Mesenchymal stem cell (in vitro differentiated cells and primary cell): ENCODE measurements at regions not wholly inside any gene's neighbourhood (a gene's known extent, or its start where the extent isn't known, plus 50 kb on each side); places are given as distances from the start of the nearest gene placed in this dataset.

Experiments
- DNase-seq: peaks from one replicate; pipeline ENCODE4 v3.0.0-alpha.2; 2013
- H2AFZ ChIP-seq: one replicate; pipeline ENCODE4 v1.6.1; 2013; ENCODE audit warnings: low read depth, mild to moderate bottlenecking, control low read depth, inconsistent platforms, low read length, moderate library complexity
- H2AK5ac ChIP-seq: 2 replicates; pipeline ENCODE4 v1.6.1; 2013; ENCODE audit warnings: low read length, moderate library complexity, mild to moderate bottlenecking, inconsistent platforms; ENCODE audit not compliant: severe bottlenecking
- H2BK120ac ChIP-seq: one replicate; pipeline ENCODE4 v1.6.1; 2013; ENCODE audit warnings: low read depth, mild to moderate bottlenecking, inconsistent platforms, low read length, moderate library complexity
- H2BK12ac ChIP-seq, 2 experiments: one replicate each; pipeline ENCODE4 v1.6.1; 2013; ENCODE audit warnings: inconsistent platforms in 2 of 2, low read length in 2 of 2, mild to moderate bottlenecking in 2 of 2, moderate library complexity in 2 of 2, control low read depth in 1 of 2
- H2BK15ac ChIP-seq: one replicate; pipeline ENCODE4 v1.6.1; 2013; ENCODE audit warnings: mild to moderate bottlenecking, low read depth, inconsistent platforms; ENCODE audit not compliant: poor library complexity, severe bottlenecking
- H2BK5ac ChIP-seq: 2 replicates; pipeline ENCODE4 v1.6.1; 2013; ENCODE audit warnings: low read depth, mild to moderate bottlenecking, low read length, control low read depth, inconsistent platforms; ENCODE audit not compliant: poor library complexity, severe bottlenecking
- H3K14ac ChIP-seq, 2 experiments: one replicate each; pipeline ENCODE4 v1.6.1; 2013; ENCODE audit warnings: inconsistent platforms in 2 of 2, low read length in 2 of 2, control low read depth in 1 of 2, mild to moderate bottlenecking in 1 of 2, moderate library complexity in 1 of 2
- H3K18ac ChIP-seq, 2 experiments: one replicate each; pipeline ENCODE4 v1.6.1; 2013; ENCODE audit warnings: inconsistent platforms in 2 of 2, low read length in 2 of 2, control low read depth in 1 of 2, low read depth in 1 of 2, mild to moderate bottlenecking in 1 of 2
- H3K23ac ChIP-seq, 2 experiments: one replicate each; pipeline ENCODE4 v1.6.1; 2013; ENCODE audit warnings: inconsistent platforms in 2 of 2, low read length in 2 of 2, mild to moderate bottlenecking in 2 of 2, moderate library complexity in 2 of 2, control low read depth in 1 of 2
- H3K27ac ChIP-seq: 2 replicates; pipeline ENCODE4 v1.5.1; 2013; ENCODE audit warnings: mild to moderate bottlenecking, moderate library complexity, low read length, control low read depth, inconsistent platforms; ENCODE audit not compliant: poor library complexity, severe bottlenecking
- H3K27me3 ChIP-seq, 2 experiments: 2 replicates each; pipeline versions ENCODE4 v1.6.1 to v1.7.0; 2013; ENCODE audit warnings: low read length in 2 of 2, mild to moderate bottlenecking in 2 of 2, moderate library complexity in 2 of 2, control low read depth in 1 of 2, inconsistent platforms in 1 of 2; ENCODE audit not compliant: control insufficient read depth in 1 of 2, insufficient read depth in 1 of 2
- H3K36me3 ChIP-seq, 2 experiments: 2 replicates each; pipeline versions ENCODE4 v1.6.1 to v1.7.0; 2013; ENCODE audit warnings: low read length in 2 of 2, control low read depth in 1 of 2, inconsistent platforms in 1 of 2, low read depth in 1 of 2, mild to moderate bottlenecking in 1 of 2; ENCODE audit not compliant: insufficient read depth in 2 of 2, control insufficient read depth in 1 of 2
- H3K4ac ChIP-seq, 2 experiments: one replicate each; pipeline ENCODE4 v1.6.1; 2013; ENCODE audit warnings: inconsistent platforms in 2 of 2, low read length in 2 of 2, mild to moderate bottlenecking in 2 of 2, moderate library complexity in 2 of 2, control low read depth in 1 of 2, low read depth in 1 of 2
- H3K4me1 ChIP-seq: 2 replicates; pipeline ENCODE4 v1.6.1; 2013; ENCODE audit warnings: low read depth, low read length, control low read depth; ENCODE audit not compliant: control insufficient read depth, insufficient read depth
- H3K4me2 ChIP-seq: 2 replicates; pipeline ENCODE4 v1.6.1; 2013; ENCODE audit warnings: low read length, mild to moderate bottlenecking, inconsistent platforms; ENCODE audit not compliant: poor library complexity, severe bottlenecking
- H3K4me3 ChIP-seq, 2 experiments: 2 replicates each; pipeline versions ENCODE4 v1.5.1 to v1.7.0; 2013; ENCODE audit warnings: low read length in 2 of 2, mild to moderate bottlenecking in 2 of 2, control low read depth in 1 of 2, low read depth in 1 of 2; ENCODE audit not compliant: insufficient read depth in 1 of 2
- H3K79me1 ChIP-seq: replicated peaks from 2 replicates; pipeline ENCODE4 v1.6.1; 2013; ENCODE audit warnings: mild to moderate bottlenecking, control low read depth, low read length, inconsistent platforms; ENCODE audit not compliant: poor library complexity, severe bottlenecking
- H3K9ac ChIP-seq: 2 replicates; pipeline ENCODE4 v1.7.0; 2013; ENCODE audit warnings: mild to moderate bottlenecking, low read length, moderate library complexity
- H3K9me3 ChIP-seq: 2 replicates; pipeline ENCODE4 v1.7.0; 2013; ENCODE audit warnings: mild to moderate bottlenecking, low read length; ENCODE audit not compliant: control insufficient read depth
- H4K8ac ChIP-seq: one replicate; pipeline ENCODE4 v1.6.1; 2013; ENCODE audit warnings: inconsistent platforms, mild to moderate bottlenecking, low read length, moderate library complexity
- H4K91ac ChIP-seq: one replicate; pipeline ENCODE4 v1.6.1; 2013; ENCODE audit warnings: mild to moderate bottlenecking, low read length, inconsistent platforms
- WGBS: methylation state at CpG from one replicate; pipeline ENCODE4 v1.1.7; 2013; ENCODE audit warnings: mixed read lengths; 5-methylcytosine and 5-hydroxymethylcytosine counted together

DNA sequence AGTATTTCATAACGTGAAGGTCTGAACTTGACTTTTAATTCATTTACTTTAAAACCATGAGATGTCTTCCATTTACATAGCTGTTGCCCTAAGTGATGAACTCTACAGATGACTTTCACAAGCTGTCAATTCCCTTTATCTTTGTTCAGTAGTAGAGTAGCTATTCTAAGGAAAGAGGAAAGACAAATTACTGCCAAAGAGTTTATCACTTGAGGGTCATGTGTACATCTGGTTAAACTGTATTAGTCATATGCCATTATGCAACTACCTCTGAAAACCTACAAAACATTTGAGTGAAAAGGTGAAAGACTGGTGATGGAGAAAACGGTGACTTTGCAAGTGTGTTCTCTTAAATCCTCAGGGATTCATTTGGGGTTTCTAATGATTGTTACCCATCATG is 763.9 kb downstream of the TMEM182 start:
- no peak overlapping the region for H3K14ac ChIP-seq
- H2AK5ac ChIP-seq, result no peak overlapping the region
- H2BK5ac ChIP-seq, result no peak overlapping the region
- H3K4ac ChIP-seq, result no peak overlapping the region
- no peak overlapping the region for H3K4me2 ChIP-seq
- H2BK120ac ChIP-seq, result no peak overlapping the region
- no peak overlapping the region for H3K27ac ChIP-seq
- no peaks in the 10 kb centered on the region for H3K4me1 ChIP-seq
- H3K4me3 ChIP-seq, result no peak overlapping the region
- no peaks in the 10 kb centered on the region for H3K36me3 ChIP-seq
- H3K27me3 ChIP-seq, result no peaks in the 10 kb centered on the region
- peaks cover 12% of the 10 kb centered on the region for H3K9me3 ChIP-seq
- H2AFZ ChIP-seq, result no peak overlapping the region
- DNase-seq, result no peak
- H3K18ac ChIP-seq, result no peak overlapping the region
- H4K91ac ChIP-seq, result no peak overlapping the region
- H3K23ac ChIP-seq, result no peak overlapping the region
- WGBS, result 100% methylated on average over 1 of the region's 2 CpGs
- no peak overlapping the region for H2BK12ac ChIP-seq
- no peak overlapping the region for H3K9ac ChIP-seq
- H3K79me1 ChIP-seq, result no peaks in the 10 kb centered on the region
- H2BK15ac ChIP-seq, result no peak overlapping the region
- H4K8ac ChIP-seq, result no peak overlapping the region

DNA sequence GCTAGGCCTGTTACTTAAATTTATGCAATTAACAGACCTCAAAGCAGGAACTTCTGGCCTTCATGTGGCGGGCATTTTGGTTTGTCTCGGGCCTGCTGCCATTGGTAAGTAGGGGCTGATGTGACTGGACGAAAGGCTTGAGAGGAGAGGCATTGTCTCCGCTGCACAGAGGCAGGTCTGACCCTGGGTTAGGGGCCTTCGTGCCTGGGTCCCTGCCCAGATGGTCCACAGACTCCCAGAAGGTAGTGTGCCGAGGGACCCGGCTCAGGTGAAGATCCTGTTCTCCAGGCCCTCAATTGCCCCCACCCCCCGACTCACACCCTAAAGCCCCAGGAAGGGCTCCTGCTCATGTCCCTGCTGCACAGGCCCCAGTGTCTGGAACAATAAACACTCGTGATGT is 764.9 kb downstream of the TMEM182 start:
- H4K91ac ChIP-seq, result no peak overlapping the region
- H4K8ac ChIP-seq, result no peak overlapping the region
- no peaks in the 10 kb centered on the region for H3K79me1 ChIP-seq
- H3K14ac ChIP-seq, result no peak overlapping the region
- H3K23ac ChIP-seq, result no peak overlapping the region
- H2AK5ac ChIP-seq, result no peak overlapping the region
- H2BK120ac ChIP-seq, result no peak overlapping the region
- H3K4ac ChIP-seq, result no peak overlapping the region
- no peak overlapping the region for H2BK15ac ChIP-seq
- H3K18ac ChIP-seq, result no peak overlapping the region
- H3K27me3 ChIP-seq, result no peaks in the 10 kb centered on the region
- no peak overlapping the region for H2BK5ac ChIP-seq
- no peaks in the 10 kb centered on the region for H3K4me1 ChIP-seq
- 82% methylated on average over 8 of the region's 9 CpGs for WGBS
- DNase-seq, result no peak
- H3K9ac ChIP-seq, result no peak overlapping the region
- peaks cover 12% of the 10 kb centered on the region for H3K9me3 ChIP-seq
- no peak overlapping the region for H3K4me2 ChIP-seq
- no peak overlapping the region for H2AFZ ChIP-seq
- no peak overlapping the region for H2BK12ac ChIP-seq
- H3K27ac ChIP-seq, result no peak overlapping the region
- no peak overlapping the region for H3K4me3 ChIP-seq
- H3K36me3 ChIP-seq, result no peaks in the 10 kb centered on the region

GRCh38 chr2:103527278-103527677 is 765.4 kb downstream of the TMEM182 start:
- H3K79me1 ChIP-seq, result no peaks in the 10 kb centered on the region
- no peak overlapping the region for H3K4me3 ChIP-seq
- WGBS, result 40% methylated on average over 2 of the region's 3 CpGs
- no peak overlapping the region for H2BK12ac ChIP-seq
- no peak overlapping the region for H2BK5ac ChIP-seq
- H3K27ac ChIP-seq, result no peak overlapping the region
- no peak overlapping the region for H3K14ac ChIP-seq
- H3K27me3 ChIP-seq, result no peaks in the 10 kb centered on the region
- no peak overlapping the region for H2AK5ac ChIP-seq
- no peaks in the 10 kb centered on the region for H3K36me3 ChIP-seq
- no peak overlapping the region for H2BK15ac ChIP-seq
- no peak for DNase-seq
- no peak overlapping the region for H3K4me2 ChIP-seq
- no peak overlapping the region for H4K8ac ChIP-seq
- no peak overlapping the region for H2BK120ac ChIP-seq
- H4K91ac ChIP-seq, result no peak overlapping the region
- no peak overlapping the region for H3K9ac ChIP-seq
- H3K9me3 ChIP-seq, result peaks cover 10% of the 10 kb centered on the region
- H2AFZ ChIP-seq, result no peak overlapping the region
- no peaks in the 10 kb centered on the region for H3K4me1 ChIP-seq
- H3K23ac ChIP-seq, result no peak overlapping the region
- H3K4ac ChIP-seq, result no peak overlapping the region
- H3K18ac ChIP-seq, result no peak overlapping the region

GRCh38 chr2:103529798-103530502 is 768.1 kb downstream of the TMEM182 start:
- H3K36me3 ChIP-seq, result no peaks in the 10 kb centered on the region
- H3K4me2 ChIP-seq, result no peak overlapping the region
- no peak overlapping the region for H3K27ac ChIP-seq
- H2AFZ ChIP-seq, result no peak overlapping the region
- H4K8ac ChIP-seq, result no peak overlapping the region
- no peak overlapping the region for H2BK5ac ChIP-seq
- H3K4me3 ChIP-seq, result no peak overlapping the region
- H3K79me1 ChIP-seq, result no peaks in the 10 kb centered on the region
- WGBS, result 72% methylated on average over 5 of the region's 5 CpGs
- H3K14ac ChIP-seq, result no peak overlapping the region
- no peak overlapping the region for H4K91ac ChIP-seq
- no peak overlapping the region for H2AK5ac ChIP-seq
- H2BK15ac ChIP-seq, result no peak overlapping the region
- DNase-seq, result no peak
- H3K18ac ChIP-seq, result no peak overlapping the region
- no peak overlapping the region for H2BK12ac ChIP-seq
- H3K9ac ChIP-seq, result no peak overlapping the region
- H3K4me1 ChIP-seq, result no peaks in the 10 kb centered on the region
- H2BK120ac ChIP-seq, result no peak overlapping the region
- no peak overlapping the region for H3K4ac ChIP-seq
- no peaks in the 10 kb centered on the region for H3K27me3 ChIP-seq
- no peak overlapping the region for H3K23ac ChIP-seq
- H3K9me3 ChIP-seq, result peaks cover 6% of the 10 kb centered on the region
